ENCODE measurements at regions not wholly inside any gene's neighbourhood (a gene's known extent, or its start where the extent isn't known, plus 50 kb on each side); places are given as distances from the start of the nearest gene placed in this dataset.

DNA sequence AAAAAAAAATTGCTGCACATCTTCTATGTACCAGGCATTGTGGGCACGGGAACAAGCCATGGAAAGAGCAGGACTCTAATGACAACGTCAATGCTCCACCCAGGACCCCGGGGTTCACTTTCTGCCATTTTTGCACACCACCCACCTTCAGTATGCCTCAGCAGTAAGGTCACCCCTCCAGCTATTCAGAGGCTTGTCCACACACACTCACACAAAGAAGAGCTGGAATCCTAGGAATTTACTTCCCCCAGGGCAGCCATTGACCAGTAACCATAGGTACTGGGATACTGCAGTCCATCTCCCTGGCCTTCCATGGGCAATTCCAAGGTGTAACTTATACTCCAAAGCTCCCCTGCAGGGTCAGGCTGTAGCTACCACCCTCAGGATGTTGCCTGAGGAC, 170.8 kb downstream of the SUCLG1 start:
- Histone ChIP-seq H3K4me3 (replicated peaks; ENCODE audit: low read depth, low read length) (no peak overlapping the region), H3K27me3 (replicated peaks; ENCODE audit: control insufficient read depth, insufficient read depth, low read length) (no peaks in the 10 kb centered on the region), H3K36me3 (ENCODE audit: control insufficient read depth, insufficient read depth, low read length) (no peaks in the 10 kb centered on the region)
- no peak for DNase-seq (ENCODE audit: extremely low read depth, insufficient read length)
- TF ChIP-seq, protein P1, sequence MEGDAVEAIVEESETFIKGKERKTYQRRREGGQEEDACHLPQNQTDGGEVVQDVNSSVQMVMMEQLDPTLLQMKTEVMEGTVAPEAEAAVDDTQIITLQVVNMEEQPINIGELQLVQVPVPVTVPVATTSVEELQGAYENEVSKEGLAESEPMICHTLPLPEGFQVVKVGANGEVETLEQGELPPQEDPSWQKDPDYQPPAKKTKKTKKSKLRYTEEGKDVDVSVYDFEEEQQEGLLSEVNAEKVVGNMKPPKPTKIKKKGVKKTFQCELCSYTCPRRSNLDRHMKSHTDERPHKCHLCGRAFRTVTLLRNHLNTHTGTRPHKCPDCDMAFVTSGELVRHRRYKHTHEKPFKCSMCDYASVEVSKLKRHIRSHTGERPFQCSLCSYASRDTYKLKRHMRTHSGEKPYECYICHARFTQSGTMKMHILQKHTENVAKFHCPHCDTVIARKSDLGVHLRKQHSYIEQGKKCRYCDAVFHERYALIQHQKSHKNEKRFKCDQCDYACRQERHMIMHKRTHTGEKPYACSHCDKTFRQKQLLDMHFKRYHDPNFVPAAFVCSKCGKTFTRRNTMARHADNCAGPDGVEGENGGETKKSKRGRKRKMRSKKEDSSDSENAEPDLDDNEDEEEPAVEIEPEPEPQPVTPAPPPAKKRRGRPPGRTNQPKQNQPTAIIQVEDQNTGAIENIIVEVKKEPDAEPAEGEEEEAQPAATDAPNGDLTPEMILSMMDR (IDR thresholded peaks at IDR 0.05; ENCODE audit: insufficient read depth, low read length, poor library complexity, severe bottlenecking), result no peak

DNA sequence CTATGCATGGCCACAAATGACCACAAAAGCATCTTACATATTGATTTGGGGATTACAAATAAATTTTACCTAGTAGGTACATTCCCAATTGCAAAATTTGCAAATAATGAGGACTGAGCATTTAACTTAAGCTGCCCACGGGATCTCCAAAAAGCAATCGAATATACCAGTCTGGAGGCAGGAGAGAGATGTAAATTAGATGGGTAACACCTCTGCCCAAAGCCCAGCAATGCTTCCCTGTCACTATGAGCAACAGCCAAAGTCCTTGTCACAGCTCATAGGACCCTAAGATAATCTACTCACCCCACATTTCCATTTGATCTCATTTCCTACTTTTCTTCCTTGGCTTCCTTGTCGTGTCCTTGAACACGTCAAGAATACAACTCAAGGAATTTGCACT, 172.2 kb downstream of the SUCLG1 start:
- no peaks in the 10 kb centered on the region for H3K36me3 ChIP-seq (ENCODE audit: control insufficient read depth, insufficient read depth, low read length)
- H3K4me3 ChIP-seq (replicated peaks; ENCODE audit: low read depth, low read length), result no peak overlapping the region
- TF ChIP-seq, protein P1 (IDR thresholded peaks at IDR 0.05; ENCODE audit: insufficient read depth, low read length, poor library complexity, severe bottlenecking), result no peak
- DNase-seq (ENCODE audit: extremely low read depth, insufficient read length), result no peak
- H3K27me3 ChIP-seq (replicated peaks; ENCODE audit: control insufficient read depth, insufficient read depth, low read length), result no peaks in the 10 kb centered on the region

DNA sequence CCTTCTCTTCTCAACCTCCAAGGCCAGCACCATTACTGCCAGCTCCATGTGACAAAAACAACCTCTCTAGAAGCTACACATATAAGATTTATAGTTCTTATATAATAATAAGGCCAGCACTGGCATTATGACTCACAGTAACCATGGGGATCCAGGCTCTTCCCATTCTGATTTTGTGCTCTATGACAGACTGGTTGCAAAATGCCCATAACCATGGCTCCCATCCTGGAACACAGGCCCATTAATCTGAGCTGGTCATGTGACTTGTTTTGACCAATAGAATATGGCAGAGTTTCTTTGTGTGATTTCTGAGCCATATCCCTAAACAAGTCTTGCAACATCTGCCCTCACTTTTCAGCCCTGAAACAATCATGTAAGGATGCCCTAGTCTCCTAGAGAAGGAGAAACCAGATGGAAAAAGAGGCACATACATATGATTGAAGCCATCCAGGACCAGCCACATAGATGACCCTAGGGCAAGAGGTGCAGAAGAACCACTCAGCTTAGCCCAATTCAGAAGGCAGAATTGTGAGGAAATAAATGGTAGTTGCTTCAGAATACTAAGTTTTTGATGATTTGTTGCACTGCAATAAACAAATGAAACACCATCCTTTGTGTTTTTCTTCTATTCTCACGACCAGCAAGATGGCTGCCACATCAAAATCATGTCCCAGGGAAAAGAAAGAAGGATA, 173.9 kb downstream of the SUCLG1 start:
- TF ChIP-seq, protein P1 (IDR thresholded peaks at IDR 0.05; ENCODE audit: insufficient read depth, low read length, poor library complexity, severe bottlenecking), result no peak
- H3K4me3 ChIP-seq (replicated peaks; ENCODE audit: low read depth, low read length), result no peak overlapping the region
- DNase-seq (ENCODE audit: extremely low read depth, insufficient read length), result no peak
- H3K27me3 ChIP-seq (replicated peaks; ENCODE audit: control insufficient read depth, insufficient read depth, low read length), result no peaks in the 10 kb centered on the region
- no peaks in the 10 kb centered on the region for H3K36me3 ChIP-seq (ENCODE audit: control insufficient read depth, insufficient read depth, low read length)

DNA sequence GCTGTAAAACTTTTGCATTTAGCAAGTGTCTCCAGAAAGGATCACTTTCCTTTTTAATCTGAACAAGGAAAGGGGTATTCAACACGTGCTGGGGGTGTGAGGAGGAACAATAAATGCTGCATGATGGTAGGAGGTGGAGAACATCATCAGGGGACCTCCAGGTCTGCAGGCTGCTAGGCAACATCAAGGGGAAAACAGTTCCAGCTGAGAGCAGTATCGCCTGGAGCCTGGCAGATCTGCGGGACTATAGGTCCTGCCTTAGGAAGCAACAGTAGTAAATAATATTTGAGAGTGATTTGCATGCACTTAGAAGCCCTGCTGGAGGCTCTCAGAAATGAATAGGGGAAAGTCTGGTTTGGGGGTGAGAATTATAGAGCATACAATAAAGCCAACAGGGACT, 175.6 kb downstream of the SUCLG1 start:
- Histone ChIP-seq H3K36me3 (ENCODE audit: control insufficient read depth, insufficient read depth, low read length) (no peaks in the 10 kb centered on the region), H3K27me3 (replicated peaks; ENCODE audit: control insufficient read depth, insufficient read depth, low read length) (no peaks in the 10 kb centered on the region), H3K4me3 (replicated peaks; ENCODE audit: low read depth, low read length) (no peak overlapping the region)
- DNase-seq (ENCODE audit: extremely low read depth, insufficient read length), result no peak
- TF ChIP-seq, protein P1 (IDR thresholded peaks at IDR 0.05; ENCODE audit: insufficient read depth, low read length, poor library complexity, severe bottlenecking), result no peak

DNA sequence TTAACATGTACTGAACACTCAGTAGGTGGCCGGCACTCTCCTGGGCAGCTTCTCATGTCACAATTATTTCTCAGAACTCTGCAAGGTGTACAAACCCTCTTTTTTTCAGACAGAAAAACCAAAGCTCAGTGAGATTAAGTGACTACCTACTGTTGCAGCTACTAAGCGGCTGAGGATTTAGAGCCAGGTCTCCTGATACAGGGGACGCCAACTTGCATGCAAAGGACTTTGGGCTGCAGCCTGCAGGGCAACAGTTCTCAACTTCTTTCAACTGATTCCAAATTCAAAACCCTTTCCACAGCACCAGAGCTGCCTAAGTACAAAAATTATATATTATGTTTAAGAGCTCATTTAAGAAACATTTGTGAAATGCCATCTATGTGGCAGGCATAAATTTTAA, 177.6 kb downstream of the SUCLG1 start:
- TF ChIP-seq, protein P1 (IDR thresholded peaks at IDR 0.05; ENCODE audit: insufficient read depth, low read length, poor library complexity, severe bottlenecking), result no peak
- Histone ChIP-seq H3K4me3 (replicated peaks; ENCODE audit: low read depth, low read length) (no peak overlapping the region), H3K27me3 (replicated peaks; ENCODE audit: control insufficient read depth, insufficient read depth, low read length) (no peaks in the 10 kb centered on the region), H3K36me3 (ENCODE audit: control insufficient read depth, insufficient read depth, low read length) (no peaks in the 10 kb centered on the region)
- DNase-seq (ENCODE audit: extremely low read depth, insufficient read length), result no peak

DNA sequence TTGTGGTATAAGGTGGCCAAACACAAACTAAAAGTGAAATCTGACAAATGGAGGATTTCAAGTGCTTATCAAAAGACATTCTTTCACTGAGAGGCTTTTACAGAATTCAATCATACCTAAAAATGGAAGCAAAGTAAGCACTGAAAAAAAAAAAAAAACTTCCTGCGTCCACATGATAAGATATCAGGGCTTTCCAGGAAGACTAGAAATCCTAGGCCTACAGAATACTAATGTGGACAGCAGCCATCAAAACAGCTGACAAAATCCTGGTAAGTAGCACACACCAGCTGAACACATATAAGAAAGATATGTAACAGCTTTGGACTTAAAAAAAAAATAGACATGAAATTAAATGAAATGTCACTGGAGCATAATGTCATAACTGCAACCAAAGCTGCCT, 178.2 kb downstream of the SUCLG1 start:
- TF ChIP-seq, protein P1 (IDR thresholded peaks at IDR 0.05; ENCODE audit: insufficient read depth, low read length, poor library complexity, severe bottlenecking), result no peak
- Histone ChIP-seq H3K4me3 (replicated peaks; ENCODE audit: low read depth, low read length) (no peak overlapping the region), H3K36me3 (ENCODE audit: control insufficient read depth, insufficient read depth, low read length) (no peaks in the 10 kb centered on the region), H3K27me3 (replicated peaks; ENCODE audit: control insufficient read depth, insufficient read depth, low read length) (no peaks in the 10 kb centered on the region)
- no peak for DNase-seq (ENCODE audit: extremely low read depth, insufficient read length)
